GM21367 (cell line): ENCODE measurements at regions not wholly inside any gene's neighbourhood (a gene's known extent, or its start where the extent isn't known, plus 50 kb on each side); places are given as distances from the start of the nearest gene placed in this dataset.
"Not testable (repeated sequence)": the region's sequence is repeated elsewhere in the genome, so short reads cannot be mapped to it uniquely, and the experiment has no call there.

Source experiments
- ATAC-seq: cut with Tn5 transposase; IDR thresholded peaks from one replicate; pipeline ENCODE4 v1.9.1; 2021; ENCODE audit not compliant: unreplicated experiment

DNA sequence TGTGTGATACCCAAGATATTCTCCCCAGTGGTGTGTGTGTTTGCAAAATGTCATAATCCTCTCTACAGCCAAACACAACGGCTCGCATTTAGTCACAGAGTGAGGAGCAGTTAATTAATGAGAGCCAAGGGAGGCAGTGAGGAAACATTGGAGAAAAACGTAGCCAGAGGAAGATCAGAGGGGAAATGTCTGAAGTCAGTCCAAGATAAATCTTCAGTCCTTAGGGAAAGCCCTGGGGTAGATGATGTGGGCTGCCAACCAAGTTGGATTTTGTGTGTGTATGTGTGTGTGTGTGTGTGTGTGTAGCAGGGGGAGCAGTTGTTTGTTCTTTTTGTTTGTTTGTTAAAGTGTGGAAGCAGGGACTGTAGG is 201.0 kb upstream of the PTBP2 start:
- ATAC-seq: no peak

DNA sequence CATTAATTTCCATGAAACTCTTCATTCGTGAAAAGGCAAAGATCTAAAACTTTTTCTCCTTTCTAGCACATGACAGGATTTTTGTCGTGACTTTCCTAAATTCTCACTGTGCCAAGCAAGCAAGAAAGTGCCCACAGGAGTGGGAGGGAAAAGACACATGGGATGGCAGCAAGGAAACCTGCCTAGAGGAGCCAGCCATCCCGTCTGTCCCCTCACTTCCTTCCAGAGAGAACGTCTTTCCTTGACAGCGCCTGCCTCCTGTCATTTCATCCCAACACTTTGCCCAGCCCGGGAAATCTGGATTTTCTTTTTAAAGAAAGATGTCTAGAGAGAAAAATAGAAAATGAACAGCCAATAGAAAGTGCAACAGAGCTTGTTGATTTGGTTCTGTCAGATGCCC is 200.6 kb upstream of the PTBP2 start:
- ATAC-seq: no peak

DNA sequence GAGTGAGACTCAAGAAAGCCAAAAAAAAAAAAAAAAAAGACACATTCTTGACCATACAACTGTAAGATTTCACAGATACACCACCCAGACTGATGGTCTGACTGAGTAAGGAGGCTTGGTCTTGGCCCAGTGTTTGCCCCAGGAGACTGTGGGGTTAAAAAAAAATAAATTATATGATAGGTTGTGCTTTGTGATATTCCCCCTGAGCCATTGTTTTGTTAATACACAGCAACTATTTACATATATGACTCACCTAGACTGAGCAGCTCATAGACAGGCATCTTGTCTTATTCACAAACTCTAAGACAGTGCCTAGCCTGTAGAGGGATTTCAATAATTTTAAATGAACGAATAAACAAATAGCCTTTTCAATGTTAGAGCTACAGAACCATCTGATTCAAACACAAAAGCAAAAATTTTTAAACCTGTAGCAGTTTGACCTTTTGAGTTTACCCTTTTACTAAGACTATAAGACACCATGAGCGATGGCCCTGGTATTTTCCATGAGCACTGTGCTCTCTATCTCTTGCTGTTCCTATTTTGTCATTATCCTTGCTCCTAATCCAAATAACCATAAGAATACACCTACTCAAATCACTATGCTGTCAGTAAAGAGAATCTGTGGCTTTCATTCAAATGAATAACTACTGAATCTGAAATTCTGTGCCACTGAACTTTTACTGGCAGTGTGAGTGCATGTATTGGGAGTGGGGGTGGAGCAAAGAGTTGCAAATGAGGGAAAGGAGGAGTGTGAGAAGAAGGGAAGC is 199.4 kb upstream of the PTBP2 start:
- no peak for ATAC-seq

DNA sequence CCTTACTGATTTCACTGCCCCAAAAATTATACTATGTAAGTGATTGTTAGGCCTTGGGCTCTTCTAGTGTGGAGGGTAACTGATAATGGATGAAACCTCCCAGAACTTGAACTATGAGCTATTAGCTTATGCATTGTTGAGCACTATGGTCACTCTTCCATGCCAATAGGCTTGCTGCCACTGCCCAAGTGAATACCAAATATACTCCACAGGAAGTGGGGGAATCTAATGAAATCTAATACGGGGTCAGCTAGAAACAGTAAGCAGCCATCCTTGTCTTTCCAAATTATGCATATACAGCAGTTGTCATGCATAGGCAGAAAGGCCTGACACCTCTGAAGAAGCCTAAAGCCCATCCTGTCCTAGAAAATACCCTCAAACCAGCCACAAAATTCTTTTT is 198.7 kb upstream of the PTBP2 start:
- ATAC-seq: no peak

DNA sequence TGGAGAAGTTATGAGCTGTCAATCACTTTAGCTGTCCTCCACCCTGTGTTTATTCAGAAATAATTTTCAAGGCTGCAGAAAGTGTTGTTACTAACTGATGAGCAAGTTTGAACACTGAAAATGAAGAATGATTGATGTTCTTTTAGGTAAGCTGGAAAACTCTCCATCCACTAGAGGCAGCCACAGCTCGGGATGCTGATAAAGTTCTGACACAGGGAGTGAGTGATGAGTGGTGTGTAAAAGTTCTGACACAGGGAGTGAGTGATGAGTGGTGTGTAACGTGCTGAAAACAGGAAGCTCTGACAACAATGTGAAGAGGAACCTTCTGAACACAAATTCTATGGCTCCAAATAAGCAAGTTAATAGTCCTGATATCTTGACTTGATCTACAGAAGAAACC is 197.5 kb upstream of the PTBP2 start:
- no peak for ATAC-seq

DNA sequence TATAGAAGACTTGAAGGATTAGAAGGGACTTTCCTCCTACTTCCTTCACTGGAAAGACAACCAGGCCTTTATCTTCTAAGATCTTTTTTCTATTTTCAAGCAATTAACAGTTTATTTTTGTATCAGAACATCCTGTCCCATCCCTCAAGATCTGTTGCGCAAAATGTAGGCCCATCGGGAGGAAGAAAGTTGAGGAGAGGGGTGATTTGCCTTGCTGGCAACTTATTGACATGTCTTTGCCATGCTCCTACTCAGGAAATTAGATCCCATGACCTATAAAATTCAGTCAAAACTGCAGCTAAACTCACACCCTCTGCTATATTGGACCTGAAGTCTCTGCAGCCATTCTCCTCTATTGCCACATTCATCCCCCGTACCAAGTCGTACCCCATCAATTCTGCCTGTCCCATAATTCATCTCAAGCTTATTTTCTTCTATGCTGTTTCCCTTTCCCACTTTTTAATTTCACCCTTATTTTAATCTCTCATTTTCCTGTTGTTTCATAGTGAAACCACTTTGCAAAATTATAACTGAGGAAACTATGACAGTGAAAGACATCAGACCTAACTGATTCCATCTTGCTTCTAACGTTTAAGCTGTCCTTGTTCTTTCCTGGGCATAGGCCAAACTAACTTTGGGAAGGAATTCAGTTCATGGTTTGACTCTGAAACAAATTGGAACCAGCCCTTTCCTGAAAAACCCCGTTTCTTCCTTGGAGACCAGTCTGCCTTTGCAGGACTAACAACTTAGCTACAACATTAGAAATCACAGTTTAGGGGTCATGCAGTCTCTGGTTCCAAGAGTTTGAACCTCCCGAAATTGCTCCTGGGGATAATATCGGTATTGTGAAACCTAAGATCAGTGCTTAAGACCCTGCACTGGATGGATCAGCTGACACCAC is 195.7 kb upstream of the PTBP2 start:
- no peak for ATAC-seq

DNA sequence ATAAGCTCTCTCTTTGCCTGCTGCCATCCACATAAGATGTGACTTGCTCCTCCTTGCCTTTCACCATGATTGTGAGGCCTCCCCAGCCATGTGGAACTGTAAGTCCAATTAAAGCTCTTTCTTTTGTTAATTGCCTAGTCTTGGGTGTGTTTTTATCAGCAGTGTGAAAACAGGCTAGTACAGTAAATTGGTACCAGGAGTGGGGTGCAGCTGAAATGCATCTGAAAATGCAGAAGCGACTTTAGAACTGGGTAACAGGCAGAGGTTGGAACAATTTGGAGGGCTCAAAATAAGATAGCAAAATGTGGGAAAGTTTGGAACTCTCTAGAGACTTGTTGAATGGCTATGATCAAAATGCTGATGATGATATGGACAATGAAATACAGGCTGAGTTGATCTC is 192.9 kb upstream of the PTBP2 start:
- not testable (repeated sequence) for ATAC-seq

DNA sequence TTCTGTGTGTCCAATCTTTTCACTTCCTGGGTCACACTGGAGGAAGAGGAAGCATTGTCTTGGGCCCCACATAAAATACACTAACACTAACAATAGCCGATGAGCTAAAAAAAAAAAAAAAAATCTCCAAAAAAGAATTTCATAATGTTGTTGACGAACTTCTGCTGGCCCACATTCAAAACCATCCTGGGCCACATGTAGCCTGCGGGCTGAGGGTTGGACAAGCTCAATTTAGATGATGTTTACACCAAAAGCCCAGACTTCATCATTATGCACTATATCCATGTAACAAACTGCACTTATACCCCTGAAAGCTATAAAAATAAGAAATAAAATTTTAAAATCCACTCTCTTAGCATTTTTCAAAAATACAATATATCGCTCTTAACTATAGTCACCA is 187.8 kb upstream of the PTBP2 start:
- ATAC-seq: no peak

DNA sequence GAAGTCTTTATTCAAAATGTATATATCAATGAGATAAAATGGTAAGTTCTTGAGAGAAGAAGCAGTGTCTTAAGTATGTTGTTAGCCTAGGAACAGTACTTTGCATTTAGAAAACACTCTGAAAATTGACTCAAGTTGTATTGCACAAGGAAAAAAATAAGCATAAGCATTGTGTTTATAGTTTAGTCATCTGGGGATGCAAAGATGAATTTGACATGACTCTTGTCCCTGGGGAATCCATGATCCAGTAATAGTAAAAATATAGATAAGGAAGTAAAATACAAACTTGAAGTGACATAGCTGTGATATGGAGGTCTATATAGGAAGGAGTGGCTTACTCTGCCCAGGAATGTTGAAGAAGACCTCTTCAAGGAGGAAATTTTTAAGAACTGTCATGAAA is 185.0 kb upstream of the PTBP2 start:
- no peak for ATAC-seq

DNA sequence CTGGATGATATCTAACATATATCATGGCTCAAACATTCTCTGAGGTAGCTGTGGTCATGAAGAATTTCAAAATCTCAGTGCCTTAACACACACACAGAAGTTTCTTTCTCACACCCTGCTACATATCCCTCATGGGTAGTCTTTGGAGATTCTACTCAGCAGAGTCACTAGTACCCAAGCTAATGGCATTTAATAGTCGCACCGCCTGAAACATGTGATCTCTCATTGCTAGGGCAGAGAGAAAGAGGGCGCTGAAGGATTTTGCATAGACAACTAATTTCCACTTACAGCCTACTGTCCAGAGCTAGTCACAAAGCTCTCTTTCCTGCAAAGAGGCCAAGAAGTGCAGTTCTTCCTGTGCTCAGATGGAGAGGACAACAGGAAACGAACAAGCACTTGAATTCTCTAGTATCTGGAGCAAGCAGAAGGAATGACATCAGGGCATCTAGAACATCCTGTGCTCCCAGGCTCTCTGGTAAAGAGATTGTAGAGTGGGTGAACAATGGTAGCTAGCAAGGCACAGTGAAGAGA is 183.4 kb upstream of the PTBP2 start:
- no peak for ATAC-seq

DNA sequence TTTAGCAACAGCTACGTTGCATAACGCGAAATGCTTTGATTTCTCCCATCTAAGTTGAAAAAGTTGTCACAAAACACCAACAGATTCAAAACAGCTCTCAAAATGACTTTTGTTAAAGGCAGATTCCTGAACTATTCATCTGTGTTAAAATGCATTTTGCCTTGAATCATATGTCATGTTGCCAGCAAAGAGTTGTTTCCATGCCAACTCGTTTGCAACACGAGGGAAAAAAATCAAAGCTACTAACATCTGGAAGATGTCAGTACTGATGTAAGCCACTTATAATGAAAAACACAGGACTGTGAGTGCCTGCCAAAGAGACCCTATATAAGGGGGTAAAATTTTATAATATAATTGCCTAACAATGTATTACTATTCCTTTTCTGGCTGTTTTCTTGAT is 182.7 kb upstream of the PTBP2 start:
- no peak for ATAC-seq

DNA sequence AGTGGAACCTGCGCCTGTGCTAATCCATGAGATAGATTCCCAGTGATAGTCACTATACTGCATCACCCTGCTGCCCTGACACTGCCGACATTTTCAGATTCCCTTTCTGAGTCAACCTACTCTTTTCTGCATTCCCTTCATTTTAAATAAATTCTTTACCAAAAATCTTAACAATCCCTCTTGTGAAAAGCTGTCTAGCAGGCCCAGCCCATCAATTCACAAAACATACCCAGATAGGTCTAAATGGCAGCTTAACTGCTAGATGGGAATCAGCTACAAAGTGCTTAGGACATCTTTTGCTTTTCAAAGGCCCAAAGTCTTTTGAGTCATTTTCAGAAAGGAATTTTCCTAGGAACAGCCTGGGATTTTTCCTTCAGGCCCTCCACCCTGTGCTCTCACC is 180.1 kb upstream of the PTBP2 start:
- no peak for ATAC-seq

DNA sequence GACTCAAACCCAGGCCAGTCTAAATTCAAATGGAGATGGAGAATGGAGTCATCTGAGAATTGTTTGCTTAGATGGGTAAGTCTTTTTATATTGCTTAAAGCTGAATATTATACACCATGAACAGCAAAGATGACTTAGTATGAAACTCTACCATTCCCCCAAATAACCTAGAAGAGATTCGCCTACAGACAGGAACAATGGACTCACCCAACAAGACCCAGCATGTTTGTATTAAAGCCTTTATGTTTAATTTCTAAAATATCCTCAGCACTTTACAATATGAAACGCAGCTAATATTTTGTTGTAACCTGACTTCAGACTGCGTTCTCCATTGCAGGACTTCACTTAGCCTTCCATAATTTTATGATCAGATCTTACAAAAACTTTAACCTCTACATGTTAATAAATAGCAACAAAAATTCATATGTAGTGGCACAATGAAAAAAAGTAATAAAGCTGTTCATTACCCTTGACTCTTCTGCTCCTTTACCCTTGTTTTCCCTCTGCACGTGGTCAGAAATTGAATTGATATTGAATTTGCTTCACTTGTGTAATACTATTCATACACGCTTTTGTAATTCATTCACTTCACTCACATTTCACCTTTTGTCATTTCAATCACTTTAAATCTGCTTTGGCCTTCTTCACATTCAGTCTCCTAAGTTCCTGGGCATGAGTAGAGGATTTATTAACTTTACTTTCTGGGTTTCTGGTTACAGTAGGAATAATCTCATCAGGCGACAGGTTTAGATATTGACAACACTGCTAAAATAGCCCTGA is 177.3 kb upstream of the PTBP2 start:
- no peak for ATAC-seq

DNA sequence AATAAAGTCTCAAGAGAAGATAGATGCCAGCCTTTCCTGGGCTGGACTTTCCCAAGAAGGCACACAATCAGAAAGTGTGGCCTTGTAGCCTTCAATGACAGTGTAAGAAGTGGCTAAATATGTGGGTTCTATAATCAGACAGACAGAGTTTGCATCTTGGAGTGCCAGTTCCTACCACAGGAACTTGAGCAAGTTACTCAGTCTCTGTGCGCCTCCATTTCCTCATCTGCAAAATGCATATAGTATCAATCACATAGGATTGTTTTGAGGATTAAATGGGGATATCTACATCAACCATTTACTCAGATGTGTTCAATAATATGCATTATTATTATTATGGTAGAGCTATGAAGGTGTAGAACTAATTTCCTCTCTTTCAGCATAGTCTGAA is 176.8 kb upstream of the PTBP2 start:
- ATAC-seq: no peak

DNA sequence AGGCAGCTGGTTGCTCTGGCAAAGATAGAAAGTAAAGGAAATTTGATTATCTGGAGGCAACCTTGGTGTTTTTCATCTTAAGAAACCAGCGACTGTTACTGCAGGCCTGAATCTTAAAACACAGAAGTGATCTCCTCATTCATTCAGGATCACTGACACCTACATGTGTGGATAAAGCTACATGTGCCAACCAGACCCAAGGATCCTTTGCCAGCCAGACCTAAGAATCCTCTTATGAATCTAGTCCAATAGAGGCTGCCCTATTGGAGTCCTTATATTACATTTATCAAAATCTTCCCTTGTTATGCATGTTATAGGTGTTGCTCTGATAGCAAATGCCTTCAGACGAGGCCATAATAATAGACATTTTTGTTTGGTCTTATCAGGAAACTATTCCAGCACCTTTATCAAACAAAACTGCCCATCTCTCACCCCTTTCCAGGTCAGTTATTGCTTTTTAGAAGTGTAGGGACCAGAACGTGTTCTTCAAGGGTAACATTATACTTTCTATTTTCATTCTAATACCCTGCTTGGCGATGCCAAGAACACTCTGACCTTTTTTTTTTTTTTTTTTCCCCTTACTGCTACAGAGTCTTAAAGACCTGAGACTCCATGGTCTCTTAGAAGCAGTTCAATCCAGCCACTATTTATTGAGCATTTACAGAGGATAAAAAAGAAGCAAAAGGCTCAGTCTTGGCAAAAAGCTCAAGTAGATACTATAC is 175.5 kb upstream of the PTBP2 start:
- no peak for ATAC-seq

DNA sequence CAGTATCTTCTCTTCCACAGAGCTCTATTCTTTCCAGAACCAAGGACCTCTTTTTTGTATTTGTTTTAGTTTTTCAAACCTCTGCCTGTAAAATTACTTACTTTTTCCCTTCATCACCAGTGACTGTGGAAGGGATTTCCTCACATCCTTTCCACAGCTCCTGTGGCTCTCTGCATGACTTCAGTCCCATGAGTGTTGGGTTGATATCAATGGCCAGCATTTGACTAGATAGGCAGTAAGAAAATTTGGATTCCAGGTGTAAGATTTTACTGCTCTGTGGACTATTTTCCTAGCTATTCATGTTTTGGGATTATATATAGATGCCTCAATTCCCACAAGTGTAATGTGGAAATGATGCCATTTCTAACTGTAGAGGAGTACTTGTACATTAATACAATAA is 171.5 kb upstream of the PTBP2 start:
- ATAC-seq: no peak

DNA sequence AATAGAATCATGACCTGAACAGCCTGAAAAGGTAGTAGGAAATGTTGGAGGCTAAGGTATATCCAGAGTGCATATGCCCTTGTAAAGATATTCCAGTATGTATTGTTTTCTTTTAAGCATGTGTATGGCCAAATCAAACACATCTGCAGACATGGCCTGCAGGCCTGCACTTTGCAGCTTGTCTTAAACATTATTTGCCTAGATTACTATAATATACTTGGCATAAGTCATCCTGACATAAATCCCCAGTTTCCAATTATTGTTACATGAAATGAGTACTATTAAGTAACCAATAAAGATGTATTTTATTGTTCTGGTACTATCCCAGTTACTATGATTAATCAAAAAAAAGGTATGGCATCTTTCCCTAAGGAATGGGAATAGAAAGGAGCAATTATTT is 169.1 kb upstream of the PTBP2 start:
- ATAC-seq: no peak

DNA sequence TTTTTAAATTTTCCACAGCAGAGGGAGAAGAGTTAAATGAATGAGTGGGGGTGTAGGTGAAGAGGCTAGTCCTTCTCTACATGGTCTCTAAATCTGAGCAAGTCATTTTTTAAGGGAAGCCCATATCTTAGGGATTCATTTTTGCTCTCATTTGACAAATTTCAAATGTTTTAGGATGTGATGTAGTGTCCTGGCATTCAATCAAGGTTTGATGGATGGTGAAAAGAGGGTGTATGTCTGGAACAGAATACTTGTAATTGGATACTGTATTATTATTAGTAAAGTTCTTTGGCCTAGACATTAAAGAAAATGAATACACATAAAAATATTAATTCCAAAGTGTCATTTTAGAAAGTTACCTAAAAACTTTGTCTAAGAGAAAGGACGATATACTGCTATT is 167.8 kb upstream of the PTBP2 start:
- no peak for ATAC-seq

DNA sequence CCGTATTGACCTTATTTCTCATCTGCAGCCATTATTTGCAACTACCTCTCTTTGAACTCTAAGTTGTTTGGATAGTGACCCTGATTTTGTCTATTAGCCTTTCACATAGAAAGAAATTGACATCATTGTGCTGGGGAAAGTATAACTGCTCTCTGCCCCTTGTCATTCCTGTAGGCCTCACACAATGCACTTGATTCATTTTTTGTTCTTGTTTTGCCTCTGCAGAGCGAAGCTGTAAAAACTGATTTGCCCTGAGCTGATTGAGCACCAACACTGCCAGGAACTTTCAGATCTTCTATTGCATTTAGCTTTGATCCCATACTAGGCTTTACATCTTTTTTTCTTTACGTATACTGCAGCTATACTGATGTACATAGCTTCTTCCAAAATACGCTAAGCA is 167.2 kb upstream of the PTBP2 start:
- no peak for ATAC-seq

DNA sequence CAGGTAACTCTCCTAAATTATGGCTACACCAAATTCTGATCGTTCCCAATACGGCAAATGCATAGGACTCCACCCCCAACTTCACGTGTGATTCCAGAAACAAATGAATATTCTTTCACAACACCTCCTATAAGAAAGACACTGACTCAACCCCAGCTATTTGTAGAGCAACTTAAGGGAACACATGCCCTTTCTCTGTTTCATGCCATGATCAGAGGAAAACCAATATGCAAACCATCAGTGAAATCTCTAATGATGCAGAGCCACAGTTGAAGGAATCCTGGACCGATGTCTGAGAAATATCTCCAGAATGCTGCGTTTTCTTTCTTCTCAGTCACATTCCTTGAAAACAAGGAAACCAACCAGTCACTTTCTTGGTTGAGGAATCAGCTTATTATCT is 164.2 kb upstream of the PTBP2 start:
- no peak for ATAC-seq

DNA sequence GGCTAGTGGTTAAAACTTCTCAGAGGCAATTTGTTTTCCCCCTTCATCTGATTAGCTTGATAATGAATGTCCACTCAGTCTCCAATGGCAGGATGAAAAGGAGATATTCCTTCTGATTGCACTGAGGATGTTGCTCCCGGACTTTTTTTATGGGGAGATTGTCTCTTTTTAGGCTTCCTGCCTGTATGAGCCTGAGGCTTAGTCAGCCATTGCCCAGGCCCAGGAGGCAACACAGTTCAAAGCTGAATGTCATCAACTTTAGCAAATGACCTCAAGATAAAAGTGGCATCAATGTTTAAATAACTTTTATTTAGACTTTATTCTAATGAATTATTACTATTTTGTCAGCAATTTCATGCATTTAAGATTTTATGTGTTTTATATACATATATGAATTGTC is 162.9 kb upstream of the PTBP2 start:
- ATAC-seq: no peak
